ELR (cell line): ENCODE measurements at regions not wholly inside any gene's neighbourhood (a gene's known extent, or its start where the extent isn't known, plus 50 kb on each side); places are given as distances from the start of the nearest gene placed in this dataset.

Source experiments
- DNase-seq: peaks from one replicate; pipeline ENCODE4 v3.0.0-alpha.2; 2015; ENCODE audit warnings: low read depth

- no peak for DNase-seq
These were observed 143.8 kb upstream of the IL12A start for GRCh38 chr3:159844801-159845261.

GRCh38 chr3:159845737-159846136 is 142.9 kb upstream of the IL12A start:
- no peak for DNase-seq

GRCh38 chr3:159846255-159846654 is 142.4 kb upstream of the IL12A start:
- DNase-seq: no peak

- DNase-seq: no peak
These were observed 140.1 kb upstream of the IL12A start for GRCh38 chr3:159848348-159849118.

- no peak for DNase-seq
These were observed 138.2 kb upstream of the IL12A start for GRCh38 chr3:159850481-159850880.

- DNase-seq: no peak
These were observed 136.4 kb upstream of the IL12A start for GRCh38 chr3:159852266-159852665.

- DNase-seq: peak; percentile 76
These were observed 135.7 kb upstream of the IL12A start for GRCh38 chr3:159852821-159853505.

GRCh38 chr3:159853506-159853864 is 135.2 kb upstream of the IL12A start:
- DNase-seq: no peak

- peak; percentile 99 for DNase-seq
These were observed 134.0 kb upstream of the IL12A start for GRCh38 chr3:159854500-159855124.

GRCh38 chr3:159855599-159856346 is 132.9 kb upstream of the IL12A start:
- DNase-seq: peak; percentile 38

- DNase-seq: no peak
These were observed 132.0 kb upstream of the IL12A start for GRCh38 chr3:159856590-159857104.

GRCh38 chr3:159857840-159858239 is 130.8 kb upstream of the IL12A start:
- no peak for DNase-seq

GRCh38 chr3:159858650-159859049 is 130.0 kb upstream of the IL12A start:
- no peak for DNase-seq

- DNase-seq: no peak
These were observed 129.2 kb upstream of the IL12A start for GRCh38 chr3:159859424-159859823.

- DNase-seq: no peak
These were observed 128.8 kb upstream of the IL12A start for GRCh38 chr3:159859836-159860235.

- no peak for DNase-seq
These were observed 128.1 kb upstream of the IL12A start for GRCh38 chr3:159860269-159861116.

- DNase-seq: peak; percentile 36
These were observed 127.2 kb upstream of the IL12A start for GRCh38 chr3:159861369-159861987.

- DNase-seq: peak; percentile 47
These were observed 123.5 kb upstream of the IL12A start for GRCh38 chr3:159865041-159865579.

GRCh38 chr3:159866201-159866746 is 122.4 kb upstream of the IL12A start:
- no peak for DNase-seq

GRCh38 chr3:159867372-159867771 is 121.3 kb upstream of the IL12A start:
- DNase-seq: no peak
